PC-9 (cell line): ENCODE measurements at regions not wholly inside any gene's neighbourhood (a gene's known extent, or its start where the extent isn't known, plus 50 kb on each side); places are given as distances from the start of the nearest gene placed in this dataset.

Experiments used
- BruUV-seq: library from RNA; stranded (reverse); fragments of 400-500 nt; replicated peaks from 2 replicates; lab custom pipeline; 2021; lab: Mats Ljungman, UMichigan
- CTCF ChIA-PET: fragments of 300-600 bp; sonication (Branson Sonifier 250); formaldehyde crosslinking; loops from one replicate; lab custom pipeline; 2022; ENCODE audit warnings: antibody characterized with exemption; lab: Charles Lee
- POLR2A ChIA-PET: fragments of 300-600 bp; sonication (Branson Sonifier 250); formaldehyde crosslinking; loops from one replicate; lab custom pipeline; 2022; ENCODE audit warnings: antibody characterized with exemption; ENCODE audit not compliant: unreplicated experiment; lab: Charles Lee
- DNase-seq, 2 experiments: peaks; one replicate each; pipeline versions ENCODE4 v3.0.0 to v3.0.0-alpha.2; 2015 to 2022; ENCODE audit warnings: mixed read lengths in 1 of 2
- H2AFZ ChIP-seq: fragments of 200-600 bp; sonication (generic); 2 replicates; pipeline ENCODE4 v1.8.1; 2017; ENCODE audit warnings: antibody characterized with exemption
- H3F3A ChIP-seq: fragments of 200-600 bp; sonication (generic); 2 replicates; pipeline ENCODE4 v1.8.1; 2017; ENCODE audit warnings: antibody characterized with exemption, mild to moderate bottlenecking, low read depth; ENCODE audit not compliant: insufficient read depth
- H3K27ac ChIP-seq: fragments of 200-600 bp; sonication (generic); 2 replicates; pipeline ENCODE4 v1.6.1; 2016; ENCODE audit warnings: mixed run types
- H3K27me3 ChIP-seq: fragments of 200-600 bp; sonication (generic); 2 replicates; pipeline ENCODE4 v1.6.1; 2016; ENCODE audit warnings: low read depth, mixed run types; ENCODE audit not compliant: insufficient read depth
- H3K36me3 ChIP-seq: fragments of 200-600 bp; sonication (generic); 2 replicates; pipeline ENCODE4 v1.6.1; 2016; ENCODE audit warnings: low read depth, mixed run types
- H3K4me1 ChIP-seq: fragments of 200-600 bp; sonication (generic); replicated peaks from 2 replicates; pipeline ENCODE4 v1.6.1; 2016; ENCODE audit warnings: mixed run types; ENCODE audit not compliant: insufficient read depth
- H3K4me2 ChIP-seq: fragments of 200-600 bp; sonication (generic); 2 replicates; pipeline ENCODE4 v1.6.1; 2017; ENCODE audit warnings: mixed run types
- H3K4me3 ChIP-seq: fragments of 200-600 bp; sonication (generic); 2 replicates; pipeline ENCODE4 v1.6.1; 2016; ENCODE audit warnings: mixed run types
- H3K79me2 ChIP-seq: fragments of 200-600 bp; sonication (generic); 2 replicates; pipeline ENCODE4 v1.6.1; 2017; ENCODE audit warnings: low read depth, mixed run types
- H3K9me2 ChIP-seq: fragments of 200-600 bp; sonication (generic); 2 replicates; pipeline ENCODE4 v1.8.1; 2017; ENCODE audit warnings: mild to moderate bottlenecking; ENCODE audit not compliant: insufficient read depth
- H3K9me3 ChIP-seq: fragments of 200-600 bp; sonication (generic); 2 replicates; pipeline ENCODE4 v1.8.1; 2016; ENCODE audit warnings: low read depth; ENCODE audit not compliant: insufficient read depth
- H4K20me1 ChIP-seq: fragments of 200-600 bp; sonication (generic); 2 replicates; pipeline ENCODE4 v1.8.1; 2017; ENCODE audit not compliant: insufficient read depth
- CTCF ChIP-seq: fragments of 200-600 bp; sonication (generic); conservative IDR thresholded peaks from 2 replicates; pipeline ENCODE4 v1.6.1; 2017; ENCODE audit warnings: mixed run types, antibody characterized with exemption, mild to moderate bottlenecking, moderate library complexity
- EZH2 ChIP-seq: fragments of 200-600 bp; sonication (generic); IDR thresholded peaks from 2 replicates; pipeline ENCODE4 v1.8.0; 2017; ENCODE audit warnings: antibody characterized with exemption, low read depth
- intact Hi-C: fragments of 100-400 bp; cut with micrococcal nuclease; formaldehyde crosslinking; loops from one replicate; pipeline ENCODE4 v1.10.0; 2022; ENCODE audit not compliant: unreplicated experiment

- no peaks in the 10 kb centered on the region for H3K9me2 ChIP-seq
- no peak for TF ChIP-seq EZH2
- no peak for TF ChIP-seq CTCF
- no peak overlapping the region for H3K4me2 ChIP-seq
- ChIA-PET CTCF (no interaction called here), POLR2A (no interaction called here)
- no peaks in the 10 kb centered on the region for H3K79me2 ChIP-seq
- H3K27ac ChIP-seq = no peak overlapping the region
- H3K27me3 ChIP-seq = no peaks in the 10 kb centered on the region
- no peak for DNase-seq
- H3F3A ChIP-seq = no peaks in the 10 kb centered on the region
- BruUV-seq = no TSS peak
- intact Hi-C loops = loop anchor here (5.0 kb wide), 2 partner anchors 313 to 483 kb away; no protein-coding TSS in a partner anchor
- H4K20me1 ChIP-seq = no peaks in the 10 kb centered on the region
- H3K9me3 ChIP-seq = no peaks in the 10 kb centered on the region
- H3K36me3 ChIP-seq = no peaks in the 10 kb centered on the region
- H3K4me1 ChIP-seq = no peaks in the 10 kb centered on the region
- no peak overlapping the region for H3K4me3 ChIP-seq
- H2AFZ ChIP-seq = no peak overlapping the region
Observed at GRCh38 chr5:152140347-152140746, 215.7 kb upstream of the GLRA1 start.

DNA sequence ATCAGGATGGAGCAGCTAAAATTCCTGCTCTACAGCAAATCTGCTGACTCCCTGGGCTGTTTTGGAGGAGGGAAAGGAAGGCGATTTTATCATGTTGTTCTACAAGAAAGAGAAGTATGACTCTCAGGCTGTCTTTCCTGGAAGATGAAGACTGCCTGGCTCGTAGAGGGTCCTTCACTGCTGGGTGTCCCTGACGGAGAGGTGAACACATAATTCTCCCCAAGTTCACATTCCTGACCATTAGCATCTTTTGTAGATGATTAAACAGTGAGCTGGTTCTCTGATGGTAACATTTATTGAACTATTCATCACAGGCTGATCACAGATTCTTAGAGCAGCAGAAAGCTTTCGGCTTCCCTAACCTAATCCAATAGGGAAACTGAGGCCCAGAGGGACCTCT, 212.4 kb upstream of the GLRA1 start:
- Histone ChIP-seq H3K79me2 (no peaks in the 10 kb centered on the region), H3K9me2 (no peaks in the 10 kb centered on the region), H3K4me2 (no peak overlapping the region), H3K4me1 (no peaks in the 10 kb centered on the region), H3K27me3 (no peaks in the 10 kb centered on the region), H3K27ac (no peak overlapping the region), H4K20me1 (no peaks in the 10 kb centered on the region), H2AFZ (no peak overlapping the region), H3F3A (no peaks in the 10 kb centered on the region), H3K4me3 (no peak overlapping the region), H3K9me3 (no peaks in the 10 kb centered on the region), H3K36me3 (no peaks in the 10 kb centered on the region)
- no TSS peak for BruUV-seq
- POLR2A ChIA-PET = no interaction called here
- TF ChIP-seq CTCF (no peak), EZH2 (no peak)
- CTCF ChIA-PET = no interaction called here
- intact Hi-C loops = no loop called here
- DNase-seq = no peak

DNA sequence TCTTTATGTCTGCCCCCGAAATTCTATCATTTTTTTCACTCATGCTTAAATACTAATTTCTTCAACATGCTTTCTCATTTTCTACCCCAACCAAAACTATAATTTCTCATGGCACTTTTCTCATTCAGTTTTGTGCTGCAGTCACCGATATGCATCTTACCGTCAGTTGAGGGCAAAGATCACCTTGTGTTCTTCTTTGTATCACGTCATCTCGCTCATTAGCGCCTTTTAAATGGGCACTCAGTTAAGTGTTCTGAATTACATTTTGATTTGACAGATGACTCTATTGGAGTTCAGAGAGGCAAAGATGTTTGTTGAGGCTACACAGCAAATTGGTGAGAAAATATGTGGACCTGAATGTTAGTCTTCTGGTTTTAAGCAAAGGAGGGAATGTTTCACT, 211.7 kb upstream of the GLRA1 start:
- Histone ChIP-seq H3K79me2 (no peaks in the 10 kb centered on the region), H3K36me3 (no peaks in the 10 kb centered on the region), H3K4me2 (no peak overlapping the region), H3K27me3 (no peaks in the 10 kb centered on the region), H2AFZ (no peak overlapping the region), H3K9me3 (no peaks in the 10 kb centered on the region), H3K9me2 (no peaks in the 10 kb centered on the region), H4K20me1 (no peaks in the 10 kb centered on the region), H3K4me1 (no peaks in the 10 kb centered on the region), H3F3A (no peaks in the 10 kb centered on the region), H3K4me3 (no peak overlapping the region), H3K27ac (no peak overlapping the region)
- no TSS peak for BruUV-seq
- no peak for DNase-seq
- CTCF ChIA-PET = no interaction called here
- POLR2A ChIA-PET = no interaction called here
- TF ChIP-seq CTCF (no peak), EZH2 (no peak)
- intact Hi-C loops = no loop called here
